Tibial artery (tissue), 4 donors: ENCODE measurements at regions not wholly inside any gene's neighbourhood (a gene's known extent, or its start where the extent isn't known, plus 50 kb on each side); places are given as distances from the start of the nearest gene placed in this dataset.

Source experiments
- DNase-seq, 2 donors: peaks; one replicate each; pipeline ENCODE4 v3.0.0-alpha.2; 2019
- H3K27ac ChIP-seq, 2 donors: fragments of 200-600 bp; sonication (generic) in 1 of 2; 1 replicate in 1 of 2; 2 replicates in 1 of 2; pipeline ENCODE4 v1.5.1; 2018 to 2019; ENCODE audit warnings: mild to moderate bottlenecking in 1 of 2
- H3K27me3 ChIP-seq, 2 donors: fragments of 200-600 bp; sonication (generic) in 1 of 2; one replicate each; pipeline versions ENCODE4 v1.5.1 to v1.6.0; 2016 to 2019
- H3K36me3 ChIP-seq, 3 donors: fragments of 200-600 bp; sonication (generic) in 2 of 3; one replicate each; pipeline ENCODE4 v1.5.1; 2016 to 2019; ENCODE audit warnings: mild to moderate bottlenecking in 2 of 3
- H3K4me1 ChIP-seq, 4 donors: fragments of 200-600 bp; sonication (generic) in 2 of 4; 1 replicate in 3 of 4; 2 replicates in 1 of 4; pipeline ENCODE4 v1.5.1; 2016 to 2019
- H3K4me3 ChIP-seq, 2 donors: fragments of 200-600 bp; sonication (generic) in 1 of 2; 1 replicate in 1 of 2; 2 replicates in 1 of 2; pipeline ENCODE4 v1.5.1; 2018 to 2019; ENCODE audit warnings: mild to moderate bottlenecking in 2 of 2
- H3K9me3 ChIP-seq, 3 donors: fragments of 200-600 bp; sonication (generic) in 1 of 3; one replicate each; pipeline ENCODE4 v1.5.1; 2016 to 2019
- intact Hi-C: fragments of 100-400 bp; cut with DNase I; formaldehyde crosslinking; loops from one replicate; pipeline ENCODE4 v1.15.0; 2023; ENCODE audit warnings: low total_unique reads
- TF ChIP-seq, protein P1 (sequence below), 2 experiments: fragments of 200-600 bp in 1 of 2; fragments of 450-650 bp in 1 of 2; IDR thresholded peaks; one replicate each; pipeline ENCODE4 v1.5.1; 2017 to 2019; ENCODE audit warnings: antibody characterized with exemption in 2 of 2, mild to moderate bottlenecking in 1 of 2, moderate library complexity in 1 of 2

DNA sequence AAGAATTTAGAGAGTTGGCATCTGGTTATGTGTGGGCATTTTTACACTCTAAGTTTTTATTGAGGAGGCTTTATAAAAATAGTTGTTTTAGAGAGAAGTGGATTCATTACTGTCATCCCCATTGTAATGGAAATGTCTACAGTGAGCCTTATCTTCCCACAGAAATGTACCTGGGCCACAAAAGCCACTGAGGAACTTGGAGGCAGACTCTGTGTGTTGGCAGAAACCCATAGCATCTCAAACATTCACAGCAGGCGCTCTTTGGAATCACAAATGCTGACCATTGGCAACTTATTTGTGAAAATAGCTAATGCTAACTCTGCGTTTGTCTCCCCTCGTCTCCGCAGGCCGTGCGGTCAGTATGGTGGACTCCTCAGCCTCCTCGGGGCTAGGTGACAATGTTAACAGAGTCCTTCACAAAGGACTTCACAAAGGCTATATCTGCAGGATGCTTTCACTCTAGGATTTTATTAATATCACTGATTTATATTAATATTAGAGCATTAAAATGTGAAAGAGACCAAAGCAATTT, 689.1 kb upstream of the POU3F3 start:
- no peaks in the 10 kb centered on the region for H3K9me3 ChIP-seq
- H3K27me3 ChIP-seq = no peaks in the 10 kb centered on the region
- TF ChIP-seq, protein P1, sequence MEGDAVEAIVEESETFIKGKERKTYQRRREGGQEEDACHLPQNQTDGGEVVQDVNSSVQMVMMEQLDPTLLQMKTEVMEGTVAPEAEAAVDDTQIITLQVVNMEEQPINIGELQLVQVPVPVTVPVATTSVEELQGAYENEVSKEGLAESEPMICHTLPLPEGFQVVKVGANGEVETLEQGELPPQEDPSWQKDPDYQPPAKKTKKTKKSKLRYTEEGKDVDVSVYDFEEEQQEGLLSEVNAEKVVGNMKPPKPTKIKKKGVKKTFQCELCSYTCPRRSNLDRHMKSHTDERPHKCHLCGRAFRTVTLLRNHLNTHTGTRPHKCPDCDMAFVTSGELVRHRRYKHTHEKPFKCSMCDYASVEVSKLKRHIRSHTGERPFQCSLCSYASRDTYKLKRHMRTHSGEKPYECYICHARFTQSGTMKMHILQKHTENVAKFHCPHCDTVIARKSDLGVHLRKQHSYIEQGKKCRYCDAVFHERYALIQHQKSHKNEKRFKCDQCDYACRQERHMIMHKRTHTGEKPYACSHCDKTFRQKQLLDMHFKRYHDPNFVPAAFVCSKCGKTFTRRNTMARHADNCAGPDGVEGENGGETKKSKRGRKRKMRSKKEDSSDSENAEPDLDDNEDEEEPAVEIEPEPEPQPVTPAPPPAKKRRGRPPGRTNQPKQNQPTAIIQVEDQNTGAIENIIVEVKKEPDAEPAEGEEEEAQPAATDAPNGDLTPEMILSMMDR (IDR thresholded peaks at IDR 0.05) = no peak
- intact Hi-C loops = no loop called here
- no peak for DNase-seq
- H3K4me1 ChIP-seq = no peaks in the 10 kb centered on the region
- no peaks in the 10 kb centered on the region for H3K36me3 ChIP-seq
- no peak overlapping the region for H3K27ac ChIP-seq
- no peak overlapping the region for H3K4me3 ChIP-seq

DNA sequence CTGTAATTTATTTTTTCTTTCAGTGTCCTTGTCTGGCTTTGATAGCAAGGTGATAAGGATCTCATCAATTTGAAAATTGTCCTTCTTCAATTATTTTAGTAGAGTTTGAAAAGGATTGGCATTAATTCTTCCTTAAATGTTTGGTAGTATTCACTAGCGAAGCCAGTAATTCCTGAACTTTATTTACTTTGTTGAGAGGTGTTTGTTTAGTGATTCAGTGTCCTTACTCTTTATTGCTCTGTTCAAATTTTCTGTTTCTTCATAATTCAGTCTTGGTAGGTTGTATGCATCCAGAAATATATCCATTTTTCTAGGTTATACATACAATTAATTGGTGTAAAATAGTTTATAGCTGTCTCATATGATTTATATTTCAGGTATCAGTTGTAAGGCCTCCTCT, 676.7 kb upstream of the POU3F3 start:
- H3K27ac ChIP-seq = no peak overlapping the region
- TF ChIP-seq, protein P1 (IDR thresholded peaks at IDR 0.05) = no peak
- H3K36me3 ChIP-seq = no peaks in the 10 kb centered on the region
- no peaks in the 10 kb centered on the region for H3K27me3 ChIP-seq
- no peaks in the 10 kb centered on the region for H3K4me1 ChIP-seq
- H3K9me3 ChIP-seq = peaks cover 0 to 6% (median 0%) of the 10 kb centered on the region in 3 donors
- no peak for DNase-seq
- intact Hi-C loops = no loop called here
- H3K4me3 ChIP-seq = no peak overlapping the region

DNA sequence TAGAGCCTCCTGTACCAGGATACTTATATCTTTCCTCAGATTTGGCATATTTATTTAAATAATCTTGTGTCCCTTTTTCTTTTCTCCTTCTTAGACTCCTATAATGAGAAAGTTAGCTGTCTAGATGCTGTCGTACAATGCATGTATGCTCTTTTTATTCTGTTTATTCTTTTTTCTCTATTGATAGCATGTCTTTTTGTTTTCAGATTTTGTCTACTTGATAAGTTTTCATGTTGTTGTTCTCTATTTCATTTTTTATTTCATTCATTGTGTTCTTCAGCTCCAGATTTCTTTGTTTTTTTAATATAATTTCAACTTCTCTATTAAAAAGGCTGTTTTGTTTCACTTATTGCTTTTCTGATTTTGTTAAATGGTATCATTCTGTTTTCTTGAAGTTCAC, 674.3 kb upstream of the POU3F3 start:
- DNase-seq = no peak
- H3K27me3 ChIP-seq = no peaks in the 10 kb centered on the region
- TF ChIP-seq, protein P1 (IDR thresholded peaks at IDR 0.05) = no peak
- no peaks in the 10 kb centered on the region for H3K4me1 ChIP-seq
- no peak overlapping the region for H3K27ac ChIP-seq
- no peak overlapping the region for H3K4me3 ChIP-seq
- no peaks in the 10 kb centered on the region for H3K36me3 ChIP-seq
- intact Hi-C loops = no loop called here
- peaks cover 0 to 6% (median 0%) of the 10 kb centered on the region in 3 donors for H3K9me3 ChIP-seq

DNA sequence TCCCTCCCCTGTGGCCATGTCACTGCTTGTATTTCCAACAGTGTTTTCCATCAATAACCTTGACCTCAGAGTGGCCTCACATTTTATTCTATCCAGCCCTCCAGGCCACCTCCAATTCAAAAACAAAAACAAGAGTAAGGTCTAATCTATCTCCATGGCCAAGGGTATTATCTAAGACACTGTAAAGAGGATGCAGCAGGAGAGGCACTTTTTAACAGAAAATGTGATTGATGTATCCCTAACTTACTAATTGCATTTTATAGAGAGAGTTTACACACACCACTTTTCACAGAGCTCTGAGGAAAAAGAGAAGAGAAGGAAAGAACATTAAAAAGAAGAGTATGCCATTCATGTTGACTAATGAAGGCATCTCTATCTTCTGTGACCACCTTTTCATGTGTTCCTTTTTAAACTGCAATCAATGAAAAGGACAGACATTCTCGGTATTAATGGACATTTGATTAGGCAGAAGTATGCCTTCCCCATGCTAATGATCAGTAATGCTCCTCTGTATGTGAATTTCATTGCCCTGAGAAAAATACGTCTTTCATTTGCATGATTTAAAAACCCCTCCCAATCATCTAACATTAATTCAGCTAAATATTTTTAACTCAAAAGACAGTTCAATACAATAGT, 653.3 kb upstream of the POU3F3 start:
- Histone ChIP-seq H3K27ac (no peak overlapping the region), H3K4me3 (no peak overlapping the region), H3K27me3 (no peaks in the 10 kb centered on the region), H3K4me1 (no peaks in the 10 kb centered on the region), H3K9me3 (no peaks in the 10 kb centered on the region), H3K36me3 (no peaks in the 10 kb centered on the region)
- DNase-seq = no peak
- TF ChIP-seq, protein P1 (IDR thresholded peaks at IDR 0.05) = no peak
- intact Hi-C loops = no loop called here

DNA sequence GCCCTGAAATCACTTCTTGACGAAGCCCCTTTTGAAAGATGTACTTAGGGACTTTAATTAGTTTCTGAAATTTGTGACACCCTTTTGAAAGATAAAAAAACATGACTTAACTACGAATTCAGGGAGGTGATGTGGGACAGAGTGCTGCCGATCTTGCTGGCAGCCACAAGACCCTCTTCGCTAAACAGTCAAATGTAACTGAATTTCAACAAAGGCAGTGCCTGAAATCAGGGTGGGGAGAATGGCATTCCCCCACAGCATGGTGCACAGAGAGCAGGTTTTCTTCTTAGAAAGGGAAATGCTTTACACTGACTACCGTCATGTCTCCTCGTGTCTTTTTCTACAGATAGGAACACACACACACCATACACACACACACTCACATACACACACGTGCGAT, 640.2 kb upstream of the POU3F3 start:
- intact Hi-C loops = no loop called here
- no peak overlapping the region for H3K4me3 ChIP-seq

More for the DNA sequence above, 640.2 kb upstream of the POU3F3 start:
- Histone ChIP-seq H3K9me3 (no peaks in the 10 kb centered on the region), H3K27me3 (no peaks in the 10 kb centered on the region), H3K4me1 (no peaks in the 10 kb centered on the region), H3K36me3 (no peaks in the 10 kb centered on the region), H3K27ac (no peak overlapping the region)
- no peak for DNase-seq
- TF ChIP-seq, protein P1 (IDR thresholded peaks at IDR 0.05) = no peak
